Activated CD8-positive, alpha-beta T cell treated with anti-CD3 and anti-CD28 coated beads, Interleukin-2, amount 10 ng/mL, durations not matched to agents 7 days and 5 days (primary cell): ENCODE measurements at regions not wholly inside any gene's neighbourhood (a gene's known extent, or its start where the extent isn't known, plus 50 kb on each side); places are given as distances from the start of the nearest gene placed in this dataset.
"Not testable (repeated sequence)": the region's sequence is repeated elsewhere in the genome, so short reads cannot be mapped to it uniquely, and the experiment has no call there.

Experiments used
- ATAC-seq: fragments of 150-1000 bp; cut with Tn5 transposase; one replicate; pipeline ENCODE4 v1.10.0; 2021; ENCODE audit warnings: moderate library complexity
- CTCF ChIA-PET: fragments of 350-600 bp; sonication (Branson Sonifier 250); formaldehyde crosslinking; loops from one replicate; lab custom pipeline; 2021; ENCODE audit warnings: antibody characterized with exemption; lab: Charles Lee
- POLR2A ChIA-PET: fragments of 350-600 bp; sonication (Branson Sonifier 250); formaldehyde crosslinking; loops from one replicate; lab custom pipeline; 2021; ENCODE audit warnings: antibody characterized with exemption; lab: Charles Lee
- DNase-seq: peaks from one replicate; pipeline ENCODE4 v3.0.0-alpha.2; 2020
- H3K27ac Mint-ChIP-seq: one replicate; pipeline ENCODE4 v1.8.0; 2021; ENCODE audit warnings: mild to moderate bottlenecking, mixed read lengths
- H3K27me3 Mint-ChIP-seq: one replicate; pipeline ENCODE4 v1.8.0; 2021; ENCODE audit warnings: low read depth, mixed read lengths
- H3K36me3 Mint-ChIP-seq: one replicate; pipeline ENCODE4 v1.8.0; 2021; ENCODE audit warnings: low read depth, mixed read lengths
- H3K4me1 Mint-ChIP-seq: one replicate; pipeline ENCODE4 v1.8.0; 2021; ENCODE audit warnings: low read depth, mixed read lengths
- H3K4me3 Mint-ChIP-seq: one replicate; pipeline ENCODE4 v1.8.0; 2021; ENCODE audit warnings: mild to moderate bottlenecking, mixed read lengths
- H3K9me3 Mint-ChIP-seq: one replicate; pipeline ENCODE4 v1.8.0; 2022; ENCODE audit warnings: mixed read lengths; ENCODE audit not compliant: insufficient read depth

GRCh38 chr7:94303695-94304094, 91.0 kb upstream of the COL1A2 start:
- ChIA-PET CTCF (no interaction called here), POLR2A (no interaction called here)
- ATAC-seq (no peak), DNase-seq (no peak)
- no peaks in the 10 kb centered on the region for H3K36me3 Mint-ChIP-seq
- H3K27ac Mint-ChIP-seq: no peak overlapping the region
- no peaks in the 10 kb centered on the region for H3K9me3 Mint-ChIP-seq
- H3K4me3 Mint-ChIP-seq: no peak overlapping the region
- H3K4me1 Mint-ChIP-seq: no peaks in the 10 kb centered on the region
- no peaks in the 10 kb centered on the region for H3K27me3 Mint-ChIP-seq

- no peak overlapping the region for H3K4me3 Mint-ChIP-seq
- POLR2A ChIA-PET: no interaction called here
- CTCF ChIA-PET: no interaction called here
- DNase-seq (no peak), ATAC-seq (no peak)
- no peaks in the 10 kb centered on the region for H3K36me3 Mint-ChIP-seq
- H3K27ac Mint-ChIP-seq: no peak overlapping the region
- no peaks in the 10 kb centered on the region for H3K27me3 Mint-ChIP-seq
- no peaks in the 10 kb centered on the region for H3K4me1 Mint-ChIP-seq
- no peaks in the 10 kb centered on the region for H3K9me3 Mint-ChIP-seq
Observed at GRCh38 chr7:94304878-94305277, 89.8 kb upstream of the COL1A2 start.

- Mint-ChIP-seq H3K4me1 (no peaks in the 10 kb centered on the region), H3K36me3 (no peaks in the 10 kb centered on the region), H3K4me3 (no peak overlapping the region), H3K27me3 (no peaks in the 10 kb centered on the region), H3K9me3 (no peaks in the 10 kb centered on the region), H3K27ac (no peak overlapping the region)
- ChIA-PET POLR2A (no interaction called here), CTCF (no interaction called here)
- ATAC-seq: no peak
- no peak for DNase-seq
Observed at GRCh38 chr7:94305836-94306235, 88.9 kb upstream of the COL1A2 start.

- POLR2A ChIA-PET: no interaction called here
- Mint-ChIP-seq H3K36me3 (no peaks in the 10 kb centered on the region), H3K4me3 (no peak overlapping the region), H3K9me3 (no peaks in the 10 kb centered on the region), H3K4me1 (no peaks in the 10 kb centered on the region), H3K27me3 (no peaks in the 10 kb centered on the region), H3K27ac (no peak overlapping the region)
- CTCF ChIA-PET: no interaction called here
- no peak for DNase-seq
- no peak for ATAC-seq
Observed at GRCh38 chr7:94307399-94308048, 87.2 kb upstream of the COL1A2 start.

- no peaks in the 10 kb centered on the region for H3K9me3 Mint-ChIP-seq
- POLR2A ChIA-PET: no interaction called here
Observed at GRCh38 chr7:94311515-94311914, 83.2 kb upstream of the COL1A2 start.

GRCh38 chr7:94313926-94314325, 80.8 kb upstream of the COL1A2 start:
- ATAC-seq (no peak), DNase-seq (no peak)

More at GRCh38 chr7:94311515-94311914, 83.2 kb upstream of the COL1A2 start:
- H3K27ac Mint-ChIP-seq: no peak overlapping the region
- DNase-seq: no peak
- CTCF ChIA-PET: no interaction called here
- no peaks in the 10 kb centered on the region for H3K36me3 Mint-ChIP-seq
- H3K27me3 Mint-ChIP-seq: no peaks in the 10 kb centered on the region
- no peaks in the 10 kb centered on the region for H3K4me1 Mint-ChIP-seq
- no peak overlapping the region for H3K4me3 Mint-ChIP-seq
- no peak for ATAC-seq

GRCh38 chr7:94314413-94315410, 80.0 kb upstream of the COL1A2 start:
- CTCF ChIA-PET: no interaction called here

More at GRCh38 chr7:94313926-94314325, 80.8 kb upstream of the COL1A2 start:
- Mint-ChIP-seq H3K9me3 (no peaks in the 10 kb centered on the region), H3K36me3 (no peaks in the 10 kb centered on the region), H3K4me1 (no peaks in the 10 kb centered on the region), H3K27me3 (no peaks in the 10 kb centered on the region), H3K27ac (no peak overlapping the region), H3K4me3 (no peak overlapping the region)
- ChIA-PET CTCF (no interaction called here), POLR2A (no interaction called here)

GRCh38 chr7:94321138-94321537, 73.6 kb upstream of the COL1A2 start:
- H3K4me3 Mint-ChIP-seq, H3K4me1 Mint-ChIP-seq, POLR2A ChIA-PET, H3K9me3 Mint-ChIP-seq, DNase-seq, CTCF ChIA-PET, ATAC-seq, H3K27me3 Mint-ChIP-seq, H3K27ac Mint-ChIP-seq, H3K36me3 Mint-ChIP-seq: not testable (repeated sequence)

More at GRCh38 chr7:94314413-94315410, 80.0 kb upstream of the COL1A2 start:
- POLR2A ChIA-PET: no interaction called here
- Mint-ChIP-seq H3K9me3 (no peaks in the 10 kb centered on the region), H3K27ac (no peak overlapping the region), H3K27me3 (no peaks in the 10 kb centered on the region), H3K36me3 (no peaks in the 10 kb centered on the region), H3K4me1 (no peaks in the 10 kb centered on the region), H3K4me3 (no peak overlapping the region)
- DNase-seq (no peak), ATAC-seq (no peak)

GRCh38 chr7:94323844-94324243, 70.9 kb upstream of the COL1A2 start:
- Mint-ChIP-seq H3K27ac (no peak overlapping the region), H3K4me3 (no peak overlapping the region), H3K27me3 (no peaks in the 10 kb centered on the region), H3K36me3 (no peaks in the 10 kb centered on the region), H3K9me3 (peaks cover 6% of the 10 kb centered on the region), H3K4me1 (no peaks in the 10 kb centered on the region)
- ATAC-seq (no peak), DNase-seq (no peak)
- POLR2A ChIA-PET: interaction anchor here (0.7 kb wide), 1 partner anchor 1359 kb away, joined by 3 read pairs; no protein-coding TSS in a partner anchor
- CTCF ChIA-PET: no interaction called here

GRCh38 chr7:94324380-94325121, 70.1 kb upstream of the COL1A2 start:
- no peak overlapping the region for H3K4me3 Mint-ChIP-seq
- no peaks in the 10 kb centered on the region for H3K36me3 Mint-ChIP-seq
- CTCF ChIA-PET: no interaction called here
- H3K27me3 Mint-ChIP-seq: no peaks in the 10 kb centered on the region
- ATAC-seq (no peak), DNase-seq (no peak)
- H3K4me1 Mint-ChIP-seq: no peaks in the 10 kb centered on the region
- H3K27ac Mint-ChIP-seq: no peak overlapping the region
- POLR2A ChIA-PET: interaction anchor here (0.7 kb wide), 1 partner anchor 1360 kb away, joined by 3 read pairs; no protein-coding TSS in a partner anchor
- peaks cover 6% of the 10 kb centered on the region for H3K9me3 Mint-ChIP-seq

- Mint-ChIP-seq H3K4me1 (no peaks in the 10 kb centered on the region), H3K9me3 (peaks cover 6% of the 10 kb centered on the region), H3K4me3 (no peak overlapping the region), H3K27me3 (no peaks in the 10 kb centered on the region), H3K36me3 (no peaks in the 10 kb centered on the region), H3K27ac (no peak overlapping the region)
- no peak for ATAC-seq
- ChIA-PET POLR2A (no interaction called here), CTCF (no interaction called here)
- no peak for DNase-seq
Observed at GRCh38 chr7:94325122-94325475, 69.6 kb upstream of the COL1A2 start.
